Fibroblast of lung (primary cell): ENCODE measurements at regions not wholly inside any gene's neighbourhood (a gene's known extent, or its start where the extent isn't known, plus 50 kb on each side); places are given as distances from the start of the nearest gene placed in this dataset.

Experiments used
- CTCF ChIP-seq, 2 donors: IDR thresholded peaks in 1 of 2; conservative IDR thresholded peaks in 1 of 2; 1 replicate in 1 of 2; 2 replicates in 1 of 2; pipeline ENCODE4 v1.5.1; 2011 to 2012; ENCODE audit warnings: low read length in 2 of 2, control low read depth in 1 of 2, inconsistent platforms in 1 of 2, low read depth in 1 of 2, mild to moderate bottlenecking in 1 of 2
- EZH2 ChIP-seq: IDR thresholded peaks from 2 replicates; pipeline ENCODE4 v1.5.1; 2012; ENCODE audit warnings: low read length, control low read depth, mild to moderate bottlenecking; ENCODE audit errors: missing control alignments

GRCh38 chr2:181163139-181163538 is 182.7 kb downstream of the UBE2E3 start:
- TF ChIP-seq EZH2, result no peak
- TF ChIP-seq CTCF (conservative IDR thresholded peaks at IDR 0.05 in 1 of 2, IDR thresholded peaks at IDR 0.05 in 1 of 2; ENCODE audit: low read depth in 1 of 2, low read length in 2 of 2), result no peak
